ENCODE measurements at regions not wholly inside any gene's neighbourhood (a gene's known extent, or its start where the extent isn't known, plus 50 kb on each side); places are given as distances from the start of the nearest gene placed in this dataset.

DNA sequence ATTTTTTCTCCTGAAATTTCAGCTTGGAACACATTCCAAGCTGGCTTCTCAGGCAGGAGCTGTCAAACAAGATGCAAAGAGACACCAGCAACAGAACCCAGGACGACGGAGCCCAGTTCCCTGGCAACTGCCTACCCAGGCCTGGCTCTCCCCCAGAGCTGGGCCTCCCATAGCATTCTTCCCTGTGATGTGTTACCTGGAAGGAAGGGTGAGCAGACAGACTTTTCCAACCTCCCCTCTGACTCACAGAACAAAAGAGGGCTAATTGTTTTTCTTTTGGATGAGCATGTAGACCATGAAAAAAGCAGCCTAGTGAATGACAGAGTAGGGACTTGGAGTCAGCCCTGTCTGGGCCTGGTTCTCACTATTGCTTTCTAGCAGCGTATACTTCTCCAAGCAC lies 55.3 kb upstream of the BMAL1 start:
- Mint-ChIP-seq H3K36me3 (ENCODE audit: low read depth) (no peaks in the 10 kb centered on the region), H3K27ac (no peak overlapping the region), H3K9me3 (no peaks in the 10 kb centered on the region), H3K4me3 (no peak overlapping the region), H3K27me3 (ENCODE audit: low read depth) (no peaks in the 10 kb centered on the region), H3K4me1 (ENCODE audit: low read depth) (no peaks in the 10 kb centered on the region)
- CTCF ChIA-PET: interaction anchor here (1.1 kb wide), 1 partner anchor 13 kb away, joined by 3 read pairs; no protein-coding TSS in a partner anchor
- intact Hi-C loops (cut with micrococcal nuclease): no loop called here
- DNase-seq: no peak

DNA sequence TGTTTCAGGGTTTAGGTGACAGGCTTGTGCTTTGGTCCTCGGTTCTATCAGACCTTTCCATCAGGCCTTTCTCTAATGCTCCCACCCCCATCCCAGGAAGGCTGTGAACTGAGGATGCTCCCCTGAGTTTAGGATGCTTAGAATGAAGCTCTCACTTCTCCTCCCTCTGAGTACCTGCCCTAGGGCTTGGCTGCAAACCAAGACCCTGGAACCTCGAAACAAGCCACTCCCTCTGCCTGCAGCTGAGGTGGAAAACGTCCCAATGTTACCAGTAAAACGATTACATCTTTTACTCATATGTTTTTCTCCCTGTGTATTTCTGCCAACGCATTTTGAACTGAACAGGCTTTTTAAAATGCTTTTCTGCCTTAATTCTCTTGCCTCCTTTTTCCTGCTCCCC lies 54.5 kb upstream of the BMAL1 start:
- Mint-ChIP-seq H3K4me3 (no peak overlapping the region), H3K27ac (no peak overlapping the region), H3K27me3 (ENCODE audit: low read depth) (no peaks in the 10 kb centered on the region), H3K36me3 (ENCODE audit: low read depth) (no peaks in the 10 kb centered on the region), H3K9me3 (no peaks in the 10 kb centered on the region), H3K4me1 (ENCODE audit: low read depth) (no peaks in the 10 kb centered on the region)
- CTCF ChIA-PET: interaction anchor here (1.0 kb wide), 1 partner anchor 16 kb away, joined by 3 read pairs; no protein-coding TSS in a partner anchor
- DNase-seq: no peak
- intact Hi-C loops (cut with micrococcal nuclease): no loop called here

DNA sequence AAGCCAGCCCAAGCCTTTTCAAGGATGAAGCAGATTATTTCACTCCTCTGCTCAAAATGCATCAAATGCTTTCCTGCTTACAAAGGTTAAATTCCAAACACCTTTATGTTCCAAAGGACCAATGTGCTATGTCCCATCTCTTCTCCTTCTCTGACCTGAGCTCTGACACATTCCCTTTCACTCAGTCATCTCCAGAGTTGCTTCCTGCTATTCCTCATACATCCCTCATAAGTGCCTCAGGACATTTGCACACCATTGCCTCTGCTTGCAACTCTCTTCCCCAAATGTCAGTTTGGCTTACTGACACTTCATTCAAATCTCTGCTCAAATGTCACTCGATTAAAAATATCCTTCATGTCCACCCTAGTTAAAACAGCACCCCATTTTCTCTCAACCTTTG lies 53.3 kb upstream of the BMAL1 start:
- intact Hi-C loops (cut with micrococcal nuclease): no loop called here
- no peaks in the 10 kb centered on the region for H3K27me3 Mint-ChIP-seq (ENCODE audit: low read depth)
- no peaks in the 10 kb centered on the region for H3K36me3 Mint-ChIP-seq (ENCODE audit: low read depth)
- DNase-seq: no peak
- H3K4me3 Mint-ChIP-seq: no peak overlapping the region
- no peaks in the 10 kb centered on the region for H3K9me3 Mint-ChIP-seq
- H3K4me1 Mint-ChIP-seq (ENCODE audit: low read depth): no peaks in the 10 kb centered on the region
- CTCF ChIA-PET: interaction anchor here (1.2 kb wide), 1 partner anchor 14 kb away, joined by 5 read pairs; no protein-coding TSS in a partner anchor
- no peak overlapping the region for H3K27ac Mint-ChIP-seq

DNA sequence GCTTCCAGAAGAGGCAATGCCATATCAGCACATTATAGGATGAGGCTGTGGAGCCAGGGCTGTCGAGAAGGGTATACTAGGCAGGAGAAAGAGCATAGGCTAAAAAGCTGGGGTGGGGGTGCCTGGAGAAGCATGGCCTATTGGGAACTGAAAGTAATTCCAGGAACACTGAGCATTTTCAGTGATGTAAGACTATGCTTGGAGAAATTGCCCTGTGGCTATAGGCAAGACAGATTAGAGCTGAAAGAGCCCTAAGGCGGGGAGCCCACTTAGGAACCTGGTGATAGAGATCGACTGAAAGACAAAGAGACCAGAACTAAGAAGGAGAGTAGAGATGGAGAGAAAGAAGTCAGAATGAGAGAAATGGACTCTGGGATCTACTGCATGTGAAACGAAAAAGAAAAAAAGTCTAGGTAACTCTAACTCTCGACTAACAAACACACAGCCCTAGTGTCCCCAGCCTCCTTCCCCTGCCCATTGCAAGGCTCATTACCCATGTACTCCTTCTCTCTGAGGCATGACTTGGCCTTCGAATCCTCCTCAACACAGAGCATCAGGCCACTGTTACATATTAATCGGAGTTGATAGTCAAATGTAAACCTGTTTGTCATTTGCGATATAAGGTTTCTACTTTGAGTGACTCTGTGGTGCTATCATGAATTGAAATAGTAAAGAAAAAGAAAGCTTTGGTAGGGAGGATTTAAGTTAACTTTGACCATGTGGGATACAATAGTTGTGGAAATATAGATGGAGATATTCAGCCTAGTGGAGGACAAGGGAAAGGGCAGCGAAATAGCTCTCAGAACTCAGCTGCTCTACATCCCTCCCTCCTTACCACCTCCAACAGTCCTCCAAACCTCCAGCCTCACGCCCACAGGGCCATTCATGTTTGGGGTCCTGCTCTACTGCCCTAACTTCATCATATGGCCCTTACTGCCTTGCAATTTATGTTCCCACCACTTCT lies 52.3 kb upstream of the BMAL1 start:
- Mint-ChIP-seq H3K36me3 (ENCODE audit: low read depth) (no peaks in the 10 kb centered on the region), H3K9me3 (no peaks in the 10 kb centered on the region), H3K27ac (no peak overlapping the region), H3K27me3 (ENCODE audit: low read depth) (no peaks in the 10 kb centered on the region), H3K4me3 (no peak overlapping the region), H3K4me1 (ENCODE audit: low read depth) (no peaks in the 10 kb centered on the region)
- intact Hi-C loops (cut with micrococcal nuclease): no loop called here
- DNase-seq: no peak
- CTCF ChIA-PET: interaction anchor here (0.5 to 1.2 kb wide), 2 partner anchors 13 to 15 kb away, joined by 3 to 5 read pairs; no protein-coding TSS in a partner anchor

DNA sequence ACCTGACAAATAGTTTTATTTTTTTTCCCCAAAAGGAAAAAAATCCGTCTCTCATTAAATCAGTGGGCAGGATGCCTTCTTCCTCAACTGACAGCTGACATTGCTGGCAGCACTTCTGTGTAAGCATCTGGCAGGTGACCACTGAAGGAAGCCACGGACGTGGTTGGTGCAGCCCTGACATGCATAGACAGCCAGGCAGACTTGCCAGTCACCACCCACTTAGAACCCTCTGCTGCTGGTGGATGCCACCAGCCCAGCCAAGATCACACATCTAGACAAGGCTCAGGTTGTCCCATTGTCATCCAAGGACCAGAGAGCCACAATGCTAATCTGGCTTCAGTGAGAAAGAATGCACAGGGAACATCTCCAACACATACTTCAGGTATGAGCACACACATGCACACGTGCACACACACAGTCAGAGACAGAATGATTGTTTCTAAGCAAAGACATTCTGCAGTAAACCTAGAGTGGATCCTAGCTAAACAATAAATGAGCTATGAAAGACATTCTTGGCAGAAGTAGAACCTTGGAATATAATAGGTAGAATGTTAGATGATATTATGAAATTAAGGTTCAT lies 49.8 kb upstream of the BMAL1 start:
- no peak for DNase-seq
- intact Hi-C loops (cut with micrococcal nuclease): no loop called here
- H3K9me3 Mint-ChIP-seq: no peaks in the 10 kb centered on the region
- H3K27me3 Mint-ChIP-seq (ENCODE audit: low read depth): no peaks in the 10 kb centered on the region
- H3K4me1 Mint-ChIP-seq (ENCODE audit: low read depth): no peaks in the 10 kb centered on the region
- H3K36me3 Mint-ChIP-seq (ENCODE audit: low read depth): no peaks in the 10 kb centered on the region
- no peak overlapping the region for H3K27ac Mint-ChIP-seq
- CTCF ChIA-PET: no interaction called here
- no peak overlapping the region for H3K4me3 Mint-ChIP-seq

Measured in activated naive CD4-positive, alpha-beta T cell treated with anti-CD3 and anti-CD28 coated beads for 36 hours (primary cell).